ENCODE measurements at regions not wholly inside any gene's neighbourhood (a gene's known extent, or its start where the extent isn't known, plus 50 kb on each side); places are given as distances from the start of the nearest gene placed in this dataset.

DNA sequence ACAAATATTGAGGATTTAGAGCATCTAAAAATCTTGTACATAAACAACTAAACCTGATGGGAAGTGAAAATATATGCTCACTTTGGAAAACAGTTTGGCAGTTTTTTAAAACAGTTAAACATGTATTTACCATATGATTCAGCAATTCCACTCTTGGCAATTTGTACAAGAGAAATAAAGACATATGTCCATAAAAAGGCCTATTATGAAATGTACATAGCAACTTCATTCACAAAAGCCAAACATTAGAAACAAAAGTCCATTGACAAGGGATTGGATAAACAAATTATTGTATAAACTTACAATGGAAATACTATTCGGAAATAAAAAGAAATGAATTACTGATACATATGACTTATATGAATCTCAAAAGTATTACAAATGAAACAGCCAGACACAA, 196.2 kb upstream of the SLC24A2 start:
- H4K8ac ChIP-seq (ENCODE audit: low read depth, low read length), result no peak overlapping the region
- H3K4me2 ChIP-seq (ENCODE audit: low read length), result no peak overlapping the region
- H3K4me3 ChIP-seq (ENCODE audit: low read depth, low read length), result no peak overlapping the region
- no peak overlapping the region for H2AK5ac ChIP-seq (ENCODE audit: low read length)
- no peaks in the 10 kb centered on the region for H3K4me1 ChIP-seq (ENCODE audit: control insufficient read depth in 1 of 2, insufficient read depth in 2 of 2, low read length in 2 of 2)
- no peaks in the 10 kb centered on the region for H3K27me3 ChIP-seq (ENCODE audit: insufficient read depth, low read length)
- H3K23ac ChIP-seq (ENCODE audit: low read length), result no peak overlapping the region
- H3K36me3 ChIP-seq (ENCODE audit: control insufficient read depth in 1 of 2, insufficient read depth in 2 of 2, low read length in 2 of 2), result no peaks in the 10 kb centered on the region
- no peaks in the 10 kb centered on the region for H3K79me2 ChIP-seq (ENCODE audit: control insufficient read depth, insufficient read depth, low read length, poor library complexity)
- no peak overlapping the region for H4K91ac ChIP-seq (ENCODE audit: low read depth, low read length)
- H2BK5ac ChIP-seq (ENCODE audit: low read depth, low read length, poor library complexity), result no peak overlapping the region
- no peak overlapping the region for H2AFZ ChIP-seq (ENCODE audit: insufficient read depth, low read length, poor library complexity)
- no peak overlapping the region for H3K4ac ChIP-seq (ENCODE audit: low read depth, low read length)
- no peak overlapping the region for H4K12ac ChIP-seq (ENCODE audit: low read depth, low read length)
- no CpG with 5 or more reads among the region's 1 CpG for WGBS (ENCODE audit: extremely low coverage, insufficient coverage, insufficient read length)
- H2BK120ac ChIP-seq (ENCODE audit: insufficient read depth, low read length, poor library complexity), result no peak overlapping the region
- H3K9me3 ChIP-seq (ENCODE audit: insufficient read depth, low read depth, low read length), result no peaks in the 10 kb centered on the region
- H3K18ac ChIP-seq (ENCODE audit: low read length), result no peak overlapping the region
- no peak overlapping the region for H3K27ac ChIP-seq (ENCODE audit: low read depth, low read length)
- DNase-seq, result no peak
- no peak overlapping the region for H3K14ac ChIP-seq (ENCODE audit: low read length)
- no peak overlapping the region for H3K9ac ChIP-seq (ENCODE audit: low read length)
- H3K79me1 ChIP-seq (ENCODE audit: low read length), result no peaks in the 10 kb centered on the region
- no peak overlapping the region for H2BK12ac ChIP-seq (ENCODE audit: low read length)

DNA sequence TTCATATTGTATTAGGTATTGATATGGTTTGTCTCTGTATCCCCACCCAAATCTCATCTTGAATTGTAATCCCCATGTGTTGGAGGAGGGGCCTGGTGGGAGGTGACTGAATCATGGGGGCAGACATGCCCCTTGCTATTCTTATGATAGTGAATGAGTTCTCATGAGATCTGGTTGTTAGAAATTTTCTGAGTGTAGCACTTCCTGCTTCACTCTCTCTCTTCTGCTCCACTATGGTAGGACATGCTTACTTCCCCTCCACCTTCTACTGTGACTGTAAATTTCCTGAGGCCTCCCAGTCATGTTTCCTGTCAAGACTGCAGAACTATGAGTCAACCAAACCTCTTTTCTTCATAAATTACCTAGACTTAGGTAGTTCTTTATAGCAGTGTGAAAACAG, 187.4 kb upstream of the SLC24A2 start:
- DNase-seq, result no peak
- no peaks in the 10 kb centered on the region for H3K4me1 ChIP-seq (ENCODE audit: control insufficient read depth in 1 of 2, insufficient read depth in 2 of 2, low read length in 2 of 2)
- no peak overlapping the region for H2AFZ ChIP-seq (ENCODE audit: insufficient read depth, low read length, poor library complexity)
- no peak overlapping the region for H2BK12ac ChIP-seq (ENCODE audit: low read length)
- no peak overlapping the region for H3K4me3 ChIP-seq (ENCODE audit: low read depth, low read length)
- H2BK5ac ChIP-seq (ENCODE audit: low read depth, low read length, poor library complexity), result no peak overlapping the region
- H4K8ac ChIP-seq (ENCODE audit: low read depth, low read length), result no peak overlapping the region
- H4K91ac ChIP-seq (ENCODE audit: low read depth, low read length), result no peak overlapping the region
- H2AK5ac ChIP-seq (ENCODE audit: low read length), result no peak overlapping the region
- H3K18ac ChIP-seq (ENCODE audit: low read length), result no peak overlapping the region
- H3K79me1 ChIP-seq (ENCODE audit: low read length), result no peaks in the 10 kb centered on the region
- H3K79me2 ChIP-seq (ENCODE audit: control insufficient read depth, insufficient read depth, low read length, poor library complexity), result no peaks in the 10 kb centered on the region
- no peaks in the 10 kb centered on the region for H3K27me3 ChIP-seq (ENCODE audit: insufficient read depth, low read length)
- no peaks in the 10 kb centered on the region for H3K36me3 ChIP-seq (ENCODE audit: control insufficient read depth in 1 of 2, insufficient read depth in 2 of 2, low read length in 2 of 2)
- H3K9ac ChIP-seq (ENCODE audit: low read length), result no peak overlapping the region
- no peak overlapping the region for H3K4me2 ChIP-seq (ENCODE audit: low read length)
- no peaks in the 10 kb centered on the region for H3K9me3 ChIP-seq (ENCODE audit: insufficient read depth, low read depth, low read length)
- no peak overlapping the region for H2BK120ac ChIP-seq (ENCODE audit: insufficient read depth, low read length, poor library complexity)
- H3K4ac ChIP-seq (ENCODE audit: low read depth, low read length), result no peak overlapping the region
- H3K14ac ChIP-seq (ENCODE audit: low read length), result no peak overlapping the region
- no peak overlapping the region for H4K12ac ChIP-seq (ENCODE audit: low read depth, low read length)
- no peak overlapping the region for H3K23ac ChIP-seq (ENCODE audit: low read length)
- H3K27ac ChIP-seq (ENCODE audit: low read depth, low read length), result no peak overlapping the region

DNA sequence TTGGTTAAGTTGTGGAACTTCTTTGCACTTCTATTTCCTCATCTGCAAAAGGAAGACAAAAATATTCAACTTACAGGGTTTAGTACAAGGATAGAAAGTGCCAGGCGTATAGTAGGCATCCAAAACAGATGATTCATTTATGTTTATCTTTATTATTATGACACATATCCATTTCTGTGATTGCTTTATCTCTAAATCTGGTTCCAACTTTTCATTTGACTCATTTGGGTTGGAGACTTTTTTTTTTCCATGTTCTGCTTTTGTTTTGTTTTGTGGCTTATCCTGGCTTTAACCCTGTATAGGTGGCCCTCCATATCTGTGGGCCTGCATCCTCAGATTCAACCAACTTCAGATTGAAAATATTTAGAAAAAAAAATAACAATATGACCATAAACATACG, 186.7 kb upstream of the SLC24A2 start:
- Histone ChIP-seq H3K36me3 (ENCODE audit: control insufficient read depth in 1 of 2, insufficient read depth in 2 of 2, low read length in 2 of 2) (no peaks in the 10 kb centered on the region), H3K79me1 (ENCODE audit: low read length) (no peaks in the 10 kb centered on the region), H2AK5ac (ENCODE audit: low read length) (no peak overlapping the region), H3K79me2 (ENCODE audit: control insufficient read depth, insufficient read depth, low read length, poor library complexity) (no peaks in the 10 kb centered on the region), H3K18ac (ENCODE audit: low read length) (no peak overlapping the region), H3K9ac (ENCODE audit: low read length) (no peak overlapping the region), H3K27ac (ENCODE audit: low read depth, low read length) (no peak overlapping the region), H4K12ac (ENCODE audit: low read depth, low read length) (no peak overlapping the region), H4K91ac (ENCODE audit: low read depth, low read length) (no peak overlapping the region), H2BK5ac (ENCODE audit: low read depth, low read length, poor library complexity) (no peak overlapping the region), H2BK120ac (ENCODE audit: insufficient read depth, low read length, poor library complexity) (no peak overlapping the region), H3K14ac (ENCODE audit: low read length) (no peak overlapping the region), H3K27me3 (ENCODE audit: insufficient read depth, low read length) (no peaks in the 10 kb centered on the region), H2AFZ (ENCODE audit: insufficient read depth, low read length, poor library complexity) (no peak overlapping the region), H3K4me1 (ENCODE audit: control insufficient read depth in 1 of 2, insufficient read depth in 2 of 2, low read length in 2 of 2) (no peaks in the 10 kb centered on the region), H2BK12ac (ENCODE audit: low read length) (no peak overlapping the region), H3K4me3 (ENCODE audit: low read depth, low read length) (no peak overlapping the region), H4K8ac (ENCODE audit: low read depth, low read length) (no peak overlapping the region), H3K4me2 (ENCODE audit: low read length) (no peak overlapping the region), H3K23ac (ENCODE audit: low read length) (no peak overlapping the region), H3K9me3 (ENCODE audit: insufficient read depth, low read depth, low read length) (no peaks in the 10 kb centered on the region), H3K4ac (ENCODE audit: low read depth, low read length) (no peak overlapping the region)
- no CpG with 5 or more reads among the region's 2 CpGs for WGBS (ENCODE audit: extremely low coverage, insufficient coverage, insufficient read length)
- DNase-seq, result no peak

DNA sequence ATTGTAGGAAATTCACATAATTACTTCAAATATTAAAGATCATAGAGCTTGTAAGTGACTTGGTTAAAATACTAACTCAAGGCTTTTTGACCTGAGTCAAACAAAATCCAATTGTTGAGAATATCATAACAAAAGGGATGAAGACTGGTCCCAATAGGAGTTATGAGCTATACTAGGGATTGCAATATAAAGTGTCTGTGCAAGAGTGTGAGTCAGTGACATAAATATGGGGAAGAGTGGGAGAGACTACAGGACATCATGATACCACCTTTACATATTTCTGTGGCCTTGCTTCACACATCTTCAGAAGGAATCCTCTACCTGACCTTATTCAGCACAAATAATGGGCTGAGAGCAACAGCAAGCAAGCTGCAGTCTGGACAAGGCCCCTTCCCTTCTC, 180.9 kb upstream of the SLC24A2 start:
- Histone ChIP-seq H4K8ac (ENCODE audit: low read depth, low read length) (no peak overlapping the region), H3K79me1 (ENCODE audit: low read length) (no peaks in the 10 kb centered on the region), H3K9me3 (ENCODE audit: insufficient read depth, low read depth, low read length) (no peaks in the 10 kb centered on the region), H3K14ac (ENCODE audit: low read length) (no peak overlapping the region), H4K12ac (ENCODE audit: low read depth, low read length) (no peak overlapping the region), H2AK5ac (ENCODE audit: low read length) (no peak overlapping the region), H3K36me3 (ENCODE audit: control insufficient read depth in 1 of 2, insufficient read depth in 2 of 2, low read length in 2 of 2) (no peaks in the 10 kb centered on the region), H3K23ac (ENCODE audit: low read length) (no peak overlapping the region), H3K9ac (ENCODE audit: low read length) (no peak overlapping the region), H2BK12ac (ENCODE audit: low read length) (no peak overlapping the region), H3K4me3 (ENCODE audit: low read depth, low read length) (no peak overlapping the region), H3K18ac (ENCODE audit: low read length) (no peak overlapping the region), H4K91ac (ENCODE audit: low read depth, low read length) (no peak overlapping the region), H2BK5ac (ENCODE audit: low read depth, low read length, poor library complexity) (no peak overlapping the region), H3K27me3 (ENCODE audit: insufficient read depth, low read length) (no peaks in the 10 kb centered on the region), H3K4me2 (ENCODE audit: low read length) (no peak overlapping the region), H3K4me1 (ENCODE audit: control insufficient read depth in 1 of 2, insufficient read depth in 2 of 2, low read length in 2 of 2) (no peaks in the 10 kb centered on the region), H2AFZ (ENCODE audit: insufficient read depth, low read length, poor library complexity) (no peak overlapping the region), H2BK120ac (ENCODE audit: insufficient read depth, low read length, poor library complexity) (no peak overlapping the region), H3K79me2 (ENCODE audit: control insufficient read depth, insufficient read depth, low read length, poor library complexity) (no peaks in the 10 kb centered on the region), H3K27ac (ENCODE audit: low read depth, low read length) (no peak overlapping the region), H3K4ac (ENCODE audit: low read depth, low read length) (no peak overlapping the region)
- DNase-seq, result peak; percentile 51 to 70

DNA sequence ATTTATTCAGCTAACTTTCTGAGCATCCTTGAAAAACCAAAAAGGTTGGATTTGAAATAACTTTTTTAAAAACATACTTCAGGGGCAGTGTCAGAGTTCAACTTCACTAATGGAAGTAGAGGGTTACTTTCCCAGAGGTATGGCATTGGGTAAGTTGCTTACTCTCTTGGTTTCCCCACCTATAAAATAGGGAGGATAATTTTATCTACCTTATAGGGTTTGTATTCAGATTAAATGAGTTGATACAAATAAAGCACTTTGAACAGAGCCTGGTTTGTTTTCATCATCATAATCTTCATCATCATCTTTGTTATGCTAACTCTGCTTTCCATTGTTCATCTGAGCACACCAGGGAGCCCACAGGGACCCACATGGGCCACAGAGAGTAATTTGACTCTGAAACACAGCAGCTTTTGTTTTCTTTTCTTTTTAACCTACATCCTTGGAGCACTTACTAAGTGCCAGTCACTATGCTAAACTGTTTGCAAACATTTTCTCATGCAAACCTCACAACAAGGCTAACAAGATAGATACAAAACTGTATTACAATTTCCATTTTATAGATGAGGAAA, 179.1 kb upstream of the SLC24A2 start:
- Histone ChIP-seq H4K12ac (ENCODE audit: low read depth, low read length) (no peak overlapping the region), H2AFZ (ENCODE audit: insufficient read depth, low read length, poor library complexity) (no peak overlapping the region), H2BK5ac (ENCODE audit: low read depth, low read length, poor library complexity) (no peak overlapping the region), H3K14ac (ENCODE audit: low read length) (no peak overlapping the region), H3K36me3 (ENCODE audit: control insufficient read depth in 1 of 2, insufficient read depth in 2 of 2, low read length in 2 of 2) (no peaks in the 10 kb centered on the region), H3K4ac (ENCODE audit: low read depth, low read length) (no peak overlapping the region), H3K27me3 (ENCODE audit: insufficient read depth, low read length) (no peaks in the 10 kb centered on the region), H3K9ac (ENCODE audit: low read length) (no peak overlapping the region), H4K8ac (ENCODE audit: low read depth, low read length) (no peak overlapping the region), H3K18ac (ENCODE audit: low read length) (no peak overlapping the region), H2BK120ac (ENCODE audit: insufficient read depth, low read length, poor library complexity) (no peak overlapping the region), H4K91ac (ENCODE audit: low read depth, low read length) (no peak overlapping the region), H3K4me3 (ENCODE audit: low read depth, low read length) (no peak overlapping the region), H3K4me1 (ENCODE audit: control insufficient read depth in 1 of 2, insufficient read depth in 2 of 2, low read length in 2 of 2) (no peaks in the 10 kb centered on the region), H3K79me2 (ENCODE audit: control insufficient read depth, insufficient read depth, low read length, poor library complexity) (no peaks in the 10 kb centered on the region), H2BK12ac (ENCODE audit: low read length) (no peak overlapping the region), H3K9me3 (ENCODE audit: insufficient read depth, low read depth, low read length) (no peaks in the 10 kb centered on the region), H2AK5ac (ENCODE audit: low read length) (no peak overlapping the region), H3K23ac (ENCODE audit: low read length) (no peak overlapping the region), H3K4me2 (ENCODE audit: low read length) (no peak overlapping the region), H3K79me1 (ENCODE audit: low read length) (no peaks in the 10 kb centered on the region), H3K27ac (ENCODE audit: low read depth, low read length) (no peak overlapping the region)
- DNase-seq, result no peak

Measured in trophoblast cell (in vitro differentiated cells and primary cell).